Naive thymus-derived CD4-positive, alpha-beta T cell (primary cell): ENCODE measurements at regions not wholly inside any gene's neighbourhood (a gene's known extent, or its start where the extent isn't known, plus 50 kb on each side); places are given as distances from the start of the nearest gene placed in this dataset.

Source experiments
- ATAC-seq: fragments of 150-1000 bp; cut with Tn5 transposase; 2 replicates; pipeline ENCODE4 v1.10.0; 2021; ENCODE audit warnings: mild to moderate bottlenecking, moderate library complexity
- CTCF ChIA-PET: fragments of 350-600 bp; sonication (Branson Sonifier 250); formaldehyde crosslinking; loops from one replicate; lab custom pipeline; 2021; ENCODE audit warnings: antibody characterized with exemption; lab: Charles Lee
- POLR2A ChIA-PET: fragments of 350-600 bp; sonication (Branson Sonifier 250); formaldehyde crosslinking; loops from one replicate; lab custom pipeline; 2021; ENCODE audit warnings: antibody characterized with exemption, inconsistent platforms; lab: Charles Lee
- DNase-seq, 9 donors: peaks; one replicate each; pipeline versions ENCODE4 v3.0.0 to v3.0.0-alpha.2; 2020 to 2022; ENCODE audit warnings: mixed read lengths in 1 of 9
- H3K27ac ChIP-seq: one replicate; pipeline ENCODE4 v1.7.0; 2013; ENCODE audit warnings: mild to moderate bottlenecking, low read depth, low read length, moderate library complexity
- H3K27me3 ChIP-seq, 2 donors: one replicate each; pipeline ENCODE4 v1.7.0; 2013; ENCODE audit warnings: low read length in 2 of 2, mild to moderate bottlenecking in 2 of 2, moderate library complexity in 2 of 2; ENCODE audit not compliant: control insufficient read depth in 2 of 2, insufficient read depth in 2 of 2
- H3K36me3 ChIP-seq, 3 experiments: 1 replicate in 2 of 3; 2 replicates in 1 of 3; pipeline ENCODE4 v1.7.0; 2013; ENCODE audit warnings: low read length in 3 of 3, mild to moderate bottlenecking in 3 of 3, moderate library complexity in 1 of 3; ENCODE audit not compliant: insufficient read depth in 3 of 3, control insufficient read depth in 2 of 3
- H3K4me1 ChIP-seq, 2 donors: one replicate each; pipeline ENCODE4 v1.7.0; 2013; ENCODE audit warnings: low read length in 2 of 2, mild to moderate bottlenecking in 2 of 2, moderate library complexity in 1 of 2; ENCODE audit not compliant: control insufficient read depth in 2 of 2, insufficient read depth in 2 of 2
- H3K4me3 ChIP-seq: 2 replicates; pipeline ENCODE4 v1.7.0; 2013; ENCODE audit warnings: mild to moderate bottlenecking, low read length
- H3K9me3 ChIP-seq, 3 experiments: 1 replicate in 2 of 3; 2 replicates in 1 of 3; pipeline ENCODE4 v1.7.0; 2013; ENCODE audit warnings: low read length in 3 of 3; ENCODE audit not compliant: control insufficient read depth in 2 of 3
- H3K27ac Mint-ChIP-seq, 9 donors: one replicate each; pipeline ENCODE4 v1.8.0; 2020 to 2022; ENCODE audit warnings: mixed read lengths in 9 of 9, mild to moderate bottlenecking in 8 of 9, moderate library complexity in 5 of 9, inconsistent platforms in 2 of 9
- H3K27me3 Mint-ChIP-seq, 5 donors: one replicate each; pipeline ENCODE4 v1.8.0; 2021 to 2022; ENCODE audit warnings: mixed read lengths in 5 of 5, mild to moderate bottlenecking in 1 of 5
- H3K36me3 Mint-ChIP-seq, 5 donors: one replicate each; pipeline ENCODE4 v1.8.0; 2020 to 2022; ENCODE audit warnings: mixed read lengths in 5 of 5, mild to moderate bottlenecking in 3 of 5, inconsistent platforms in 1 of 5
- H3K4me1 Mint-ChIP-seq, 7 donors: one replicate each; pipeline ENCODE4 v1.8.0; 2020 to 2022; ENCODE audit warnings: mixed read lengths in 7 of 7, mild to moderate bottlenecking in 3 of 7, inconsistent platforms in 1 of 7
- H3K4me3 Mint-ChIP-seq, 10 donors: one replicate each; pipeline ENCODE4 v1.8.0; 2020 to 2022; ENCODE audit warnings: mild to moderate bottlenecking in 10 of 10, mixed read lengths in 10 of 10, moderate library complexity in 6 of 10, inconsistent platforms in 2 of 10
- H3K9me3 Mint-ChIP-seq, 11 donors: one replicate each; pipeline ENCODE4 v1.8.0; 2020 to 2022; ENCODE audit warnings: mixed read lengths in 11 of 11, mild to moderate bottlenecking in 4 of 11, inconsistent platforms in 1 of 11, moderate library complexity in 1 of 11
- intact Hi-C, 2 donors: fragments of 100-400 bp; cut with micrococcal nuclease; formaldehyde crosslinking; loops; one replicate each; pipeline ENCODE4 v1.15.1; 2023

GRCh38 chr7:27389496-27389895 lies 146.9 kb downstream of the EVX1 start:
- peaks cover 25 to 48% (median 32%) of the 10 kb centered on the region in 5 donors for H3K27me3 Mint-ChIP-seq
- intact Hi-C loops: no loop called here

GRCh38 chr7:27392477-27392876 lies 149.9 kb downstream of the EVX1 start:
- Mint-ChIP-seq H3K4me3 (no peak overlapping the region), H3K36me3 (peaks cover 0 to 4% (median 0%) of the 10 kb centered on the region in 5 donors), H3K9me3 (peaks cover 0 to 7% (median 2%) of the 10 kb centered on the region in 11 donors), H3K27me3 (peaks cover 23 to 51% (median 34%) of the 10 kb centered on the region in 5 donors), H3K4me1 (no peaks in the 10 kb centered on the region), H3K27ac (no peak overlapping the region)
- ChIA-PET CTCF (no interaction called here), POLR2A (interaction anchor here (0.7 kb wide), 1 partner anchor 16 kb away, joined by 3 read pairs; no protein-coding TSS in a partner anchor)
- H3K27ac ChIP-seq: no peak overlapping the region
- no peak for DNase-seq
- ATAC-seq: no peak
- no peaks in the 10 kb centered on the region for H3K27me3 ChIP-seq
- no peaks in the 10 kb centered on the region for H3K36me3 ChIP-seq
- no peaks in the 10 kb centered on the region for H3K9me3 ChIP-seq
- intact Hi-C loops: no loop called here
- H3K4me3 ChIP-seq: no peak overlapping the region
- no peaks in the 10 kb centered on the region for H3K4me1 ChIP-seq

More at GRCh38 chr7:27389496-27389895, 146.9 kb downstream of the EVX1 start:
- Mint-ChIP-seq H3K4me1 (no peaks in the 10 kb centered on the region), H3K9me3 (peaks cover 0 to 7% (median 2%) of the 10 kb centered on the region in 11 donors), H3K4me3 (no peak overlapping the region), H3K27ac (no peak overlapping the region), H3K36me3 (peaks cover 0 to 4% (median 0%) of the 10 kb centered on the region in 5 donors)
- no peaks in the 10 kb centered on the region for H3K9me3 ChIP-seq
- no peak overlapping the region for H3K4me3 ChIP-seq
- ChIA-PET POLR2A (no interaction called here), CTCF (no interaction called here)
- no peak overlapping the region for H3K27ac ChIP-seq
- no peak for ATAC-seq
- DNase-seq: no peak
- H3K4me1 ChIP-seq: no peaks in the 10 kb centered on the region
- no peaks in the 10 kb centered on the region for H3K27me3 ChIP-seq
- no peaks in the 10 kb centered on the region for H3K36me3 ChIP-seq

GRCh38 chr7:27394871-27395270 lies 152.3 kb downstream of the EVX1 start:
- H3K27ac Mint-ChIP-seq: no peak overlapping the region
- intact Hi-C loops: no loop called here
- H3K36me3 Mint-ChIP-seq: peaks cover 0 to 1% (median 0%) of the 10 kb centered on the region in 5 donors
- DNase-seq (no peak), ATAC-seq (no peak)
- peaks cover 0 to 7% (median 0%) of the 10 kb centered on the region in 11 donors for H3K9me3 Mint-ChIP-seq
- H3K27ac ChIP-seq: no peak overlapping the region
- H3K27me3 Mint-ChIP-seq: peaks cover 12 to 32% (median 21%) of the 10 kb centered on the region in 5 donors
- POLR2A ChIA-PET: no interaction called here
- no peaks in the 10 kb centered on the region for H3K9me3 ChIP-seq
- no peaks in the 10 kb centered on the region for H3K27me3 ChIP-seq
- no peaks in the 10 kb centered on the region for H3K4me1 ChIP-seq
- H3K4me1 Mint-ChIP-seq: no peaks in the 10 kb centered on the region
- no peak overlapping the region for H3K4me3 Mint-ChIP-seq
- H3K36me3 ChIP-seq: no peaks in the 10 kb centered on the region
- H3K4me3 ChIP-seq: no peak overlapping the region
- CTCF ChIA-PET: no interaction called here

GRCh38 chr7:27395626-27396025 lies 153.0 kb downstream of the EVX1 start:
- POLR2A ChIA-PET: no interaction called here
- peaks cover 12 to 28% (median 23%) of the 10 kb centered on the region in 5 donors for H3K27me3 Mint-ChIP-seq

GRCh38 chr7:27397503-27397902 lies 154.9 kb downstream of the EVX1 start:
- Mint-ChIP-seq H3K4me3 (no peak overlapping the region), H3K27ac (no peak overlapping the region), H3K4me1 (peaks cover 0 to 6% (median 0%) of the 10 kb centered on the region in 7 donors), H3K27me3 (peaks cover 6 to 24% (median 17%) of the 10 kb centered on the region in 5 donors), H3K36me3 (peaks cover 0 to 8% (median 0%) of the 10 kb centered on the region in 5 donors), H3K9me3 (peaks cover 0 to 14% (median 6%) of the 10 kb centered on the region in 11 donors)
- DNase-seq (no peak), ATAC-seq (no peak)
- Histone ChIP-seq H3K4me1 (no peaks in the 10 kb centered on the region), H3K27ac (no peak overlapping the region), H3K4me3 (no peak overlapping the region), H3K9me3 (no peaks in the 10 kb centered on the region), H3K36me3 (no peaks in the 10 kb centered on the region), H3K27me3 (no peaks in the 10 kb centered on the region)
- ChIA-PET POLR2A (no interaction called here), CTCF (no interaction called here)
- intact Hi-C loops: no loop called here

More at GRCh38 chr7:27395626-27396025, 153.0 kb downstream of the EVX1 start:
- Mint-ChIP-seq H3K4me1 (peaks cover 0 to 5% (median 0%) of the 10 kb centered on the region in 7 donors), H3K36me3 (no peaks in the 10 kb centered on the region), H3K4me3 (no peak overlapping the region), H3K9me3 (peaks cover 0 to 7% (median 0%) of the 10 kb centered on the region in 11 donors), H3K27ac (no peak overlapping the region)
- intact Hi-C loops: no loop called here
- Histone ChIP-seq H3K36me3 (no peaks in the 10 kb centered on the region), H3K9me3 (no peaks in the 10 kb centered on the region), H3K4me1 (no peaks in the 10 kb centered on the region), H3K27ac (no peak overlapping the region), H3K4me3 (no peak overlapping the region), H3K27me3 (no peaks in the 10 kb centered on the region)
- DNase-seq: no peak
- ATAC-seq: no peak
- CTCF ChIA-PET: no interaction called here

- POLR2A ChIA-PET: no interaction called here
- CTCF ChIA-PET: interaction anchor here (0.7 kb wide), 1 partner anchor 378 kb away, joined by 3 read pairs; no protein-coding TSS in a partner anchor
- H3K4me3 ChIP-seq: no peak overlapping the region
- no peaks in the 10 kb centered on the region for H3K36me3 ChIP-seq
- no peaks in the 10 kb centered on the region for H3K4me1 ChIP-seq
- Mint-ChIP-seq H3K27ac (no peak overlapping the region), H3K36me3 (peaks cover 0 to 8% (median 0%) of the 10 kb centered on the region in 5 donors), H3K9me3 (peaks cover 0 to 9% (median 2%) of the 10 kb centered on the region in 11 donors), H3K27me3 (peaks cover 3 to 22% (median 17%) of the 10 kb centered on the region in 5 donors), H3K4me1 (peaks cover 0 to 6% (median 0%) of the 10 kb centered on the region in 7 donors), H3K4me3 (no peak overlapping the region)
- ATAC-seq (no peak), DNase-seq (no peak)
- H3K27me3 ChIP-seq: no peaks in the 10 kb centered on the region
- intact Hi-C loops: no loop called here
- no peak overlapping the region for H3K27ac ChIP-seq
- H3K9me3 ChIP-seq: no peaks in the 10 kb centered on the region
These were observed 156.2 kb downstream of the EVX1 start for GRCh38 chr7:27398851-27399250.
